ENCODE measurements at regions not wholly inside any gene's neighbourhood (a gene's known extent, or its start where the extent isn't known, plus 50 kb on each side); places are given as distances from the start of the nearest gene placed in this dataset.

GRCh38 chrX:40201329-40201885 lies 103.6 kb upstream of the BCOR start:
- TF ChIP-seq CTCF (IDR thresholded peaks at IDR 0.05) (no peak), EZH2 (IDR thresholded peaks at IDR 0.05; ENCODE audit: borderline replicate concordance, insufficient read depth, low read depth, low read length, poor library complexity, severe bottlenecking) (no peak)
